NOMO-1 treated with dmso at 0.1 percent for 144 hours (cell line): ENCODE measurements at regions not wholly inside any gene's neighbourhood (a gene's known extent, or its start where the extent isn't known, plus 50 kb on each side); places are given as distances from the start of the nearest gene placed in this dataset.

ENCODE experiments used
- DNase-seq: peaks from one replicate; lab custom pipeline; 2025; ENCODE audit not compliant: unreplicated experiment; lab: John Stamatoyannopoulos, UW

DNA sequence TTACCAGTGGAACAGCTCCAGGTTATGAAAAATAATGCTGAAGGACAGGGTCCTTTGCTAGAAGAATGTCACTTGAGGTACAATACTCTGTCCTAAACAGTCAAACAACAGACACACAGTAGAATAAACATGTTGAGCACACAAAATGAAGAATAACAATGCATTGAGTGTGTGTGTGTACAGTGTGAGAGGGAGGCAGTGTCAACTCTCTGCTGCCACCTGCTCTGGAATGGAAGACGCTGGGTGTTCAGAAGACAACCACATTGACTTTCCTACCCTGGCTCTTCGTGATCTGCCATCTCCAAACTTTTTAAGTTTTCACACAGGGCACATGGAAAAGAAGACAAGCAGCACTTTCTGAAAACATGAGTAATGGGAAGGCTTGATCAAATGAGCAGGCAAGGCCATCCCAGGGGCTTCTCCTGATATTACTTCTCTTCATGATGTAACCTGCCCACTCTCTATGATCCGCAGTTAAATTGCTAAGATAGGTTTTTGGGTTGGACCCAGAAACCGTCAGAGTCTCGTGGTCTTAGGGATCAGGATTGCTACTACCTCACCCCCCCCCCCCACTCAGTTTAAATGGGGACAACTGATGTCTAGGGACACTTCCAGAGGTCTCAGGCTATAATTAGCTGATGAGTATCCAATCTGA lies 533.2 kb upstream of the TNP1 start:
- no peak for DNase-seq

GRCh38 chr2:217387776-217388387 lies 528.0 kb upstream of the TNP1 start:
- no peak for DNase-seq

DNA sequence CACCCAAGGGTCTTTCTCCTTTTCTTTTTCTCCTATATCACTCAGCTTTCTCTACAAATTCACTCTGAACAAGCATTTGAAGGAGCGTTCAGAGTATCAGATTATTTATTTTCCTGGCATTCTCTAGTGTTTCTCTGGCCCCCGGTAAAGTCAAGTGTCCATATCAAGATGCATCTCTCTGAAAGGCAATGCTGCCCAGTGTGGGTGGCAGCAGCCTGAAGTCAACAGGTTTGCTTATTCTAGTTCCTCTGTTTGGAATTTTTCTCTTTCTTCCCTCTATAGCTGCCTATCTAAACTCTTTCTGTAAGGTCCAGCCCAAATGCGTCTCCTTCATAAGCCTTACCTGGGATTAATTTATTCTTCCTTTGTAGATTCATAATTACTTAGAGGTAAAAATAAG lies 526.2 kb upstream of the TNP1 start:
- no peak for DNase-seq

DNA sequence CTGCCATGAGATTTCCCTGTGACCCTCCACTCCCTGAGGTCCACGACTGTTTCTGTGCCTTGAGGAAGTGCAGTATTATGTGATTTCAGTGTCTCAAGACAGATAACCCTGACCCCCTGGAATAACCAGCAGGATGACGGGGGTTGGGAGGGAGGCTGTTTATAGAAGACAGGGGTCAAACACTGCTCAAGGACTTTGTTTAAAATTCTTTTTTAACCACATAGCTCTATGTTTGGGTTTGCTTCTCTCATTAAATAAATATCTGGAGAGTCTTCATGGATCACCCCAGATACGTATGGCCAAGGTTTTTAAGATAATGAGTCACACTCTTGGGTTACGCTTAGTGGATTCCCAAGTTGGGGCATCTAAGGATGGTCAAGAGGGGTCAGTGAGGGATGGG lies 523.8 kb upstream of the TNP1 start:
- DNase-seq = no peak

DNA sequence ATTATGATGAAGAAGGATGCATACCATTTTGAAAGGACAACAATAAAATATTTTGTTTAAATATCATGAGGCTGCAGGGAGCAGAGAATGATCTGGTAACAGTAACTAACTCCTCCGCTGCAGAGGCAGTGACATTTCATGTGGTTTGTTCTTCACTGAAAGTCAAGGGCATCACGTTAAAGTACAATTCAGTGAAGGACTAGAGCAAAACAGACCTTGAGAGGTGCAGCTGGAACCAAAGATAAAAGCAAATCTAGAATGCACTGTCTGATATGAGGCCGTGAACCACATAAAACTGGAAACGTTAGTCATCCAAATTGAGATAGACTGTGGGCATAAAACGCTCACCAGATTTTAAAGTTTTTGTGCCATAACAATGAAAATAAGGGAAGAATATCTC lies 522.9 kb upstream of the TNP1 start:
- no peak for DNase-seq

GRCh38 chr2:217379807-217380206 lies 519.9 kb upstream of the TNP1 start:
- no peak for DNase-seq

DNA sequence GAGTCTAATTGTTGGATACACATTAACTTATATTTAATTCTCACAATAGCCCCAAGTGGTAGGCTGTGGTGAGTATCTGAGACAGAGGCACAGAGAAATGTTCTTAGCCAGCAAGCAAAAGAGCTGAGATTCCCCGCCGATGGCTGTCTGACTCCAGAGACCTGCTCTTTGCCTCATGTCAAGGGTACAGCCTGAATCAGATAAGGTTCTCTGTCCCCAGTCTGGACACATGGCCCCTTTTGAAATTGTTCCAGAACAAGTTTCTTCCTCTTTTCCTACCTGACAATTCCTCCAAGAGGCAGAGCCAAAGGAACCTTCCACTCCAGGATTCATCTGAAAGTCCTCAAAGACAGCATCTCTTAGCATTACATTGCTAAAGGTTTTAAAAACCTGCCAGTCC lies 512.9 kb upstream of the TNP1 start:
- no peak for DNase-seq

DNA sequence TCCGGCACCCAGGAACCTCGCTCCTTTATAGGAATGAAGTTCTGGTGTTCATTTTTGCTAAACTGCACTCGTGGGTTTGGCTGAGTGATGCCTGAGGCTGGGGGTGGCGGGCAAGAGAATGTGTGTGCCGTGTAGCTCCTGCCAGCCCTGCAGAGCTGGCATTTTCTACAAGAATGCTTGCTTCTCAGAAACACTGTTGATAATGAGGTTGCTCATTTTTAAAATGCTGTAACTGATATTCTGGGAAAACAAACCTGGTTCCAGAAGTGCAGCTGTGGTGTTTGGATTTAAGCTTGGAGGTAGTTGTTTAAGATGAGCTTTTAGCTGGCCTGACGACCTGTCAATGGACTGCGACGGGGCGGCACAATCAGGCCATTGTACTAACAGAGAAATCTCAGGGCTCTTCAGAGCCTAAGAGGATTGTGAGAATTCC lies 511.9 kb upstream of the TNP1 start:
- DNase-seq = no peak

- no peak for DNase-seq
Measured at GRCh38 chr2:217370391-217370790, 510.5 kb upstream of the TNP1 start.

GRCh38 chr2:217367464-217367863 lies 507.6 kb upstream of the TNP1 start:
- DNase-seq = no peak

GRCh38 chr2:217366966-217367365 lies 507.1 kb upstream of the TNP1 start:
- DNase-seq = no peak

GRCh38 chr2:217366266-217366895 lies 506.5 kb upstream of the TNP1 start:
- no peak for DNase-seq

DNA sequence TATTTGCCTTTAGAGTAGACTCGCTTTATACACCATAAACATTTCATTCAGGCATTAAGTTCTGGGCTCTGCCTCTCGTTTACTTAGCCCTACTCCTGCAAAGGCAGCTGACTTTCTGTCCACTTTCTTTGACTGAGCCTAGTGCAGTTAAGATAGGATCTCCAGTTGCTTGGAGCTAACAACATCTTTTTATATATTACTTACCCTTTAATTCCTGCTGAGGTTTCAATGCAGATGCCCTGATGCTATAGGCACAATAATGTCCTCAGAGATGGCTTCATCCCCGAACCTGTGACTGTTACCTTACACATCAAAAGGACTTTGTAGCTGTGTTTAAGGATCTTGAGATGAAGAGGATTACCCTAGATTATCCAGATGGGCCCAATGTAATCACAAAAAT lies 505.8 kb upstream of the TNP1 start:
- DNase-seq = no peak

DNA sequence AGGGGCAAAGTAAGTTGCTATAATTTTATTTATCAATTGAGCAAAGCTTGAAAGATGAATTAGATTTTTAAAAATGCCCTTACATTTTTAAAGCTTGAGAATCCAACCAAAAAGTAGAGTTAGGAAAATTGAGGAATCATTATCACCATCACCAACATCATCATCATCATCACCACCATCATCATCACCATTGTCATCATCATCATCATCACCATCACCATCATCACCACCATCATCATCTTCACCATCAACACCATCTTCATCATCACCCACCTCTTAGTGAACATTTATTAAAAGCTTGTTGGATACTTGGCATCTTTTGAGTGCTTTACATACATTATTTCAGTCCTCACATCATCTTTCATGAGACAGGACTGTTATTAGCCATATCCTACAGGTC lies 504.4 kb upstream of the TNP1 start:
- no peak for DNase-seq

- DNase-seq = peak; percentile 48
Measured at GRCh38 chr2:217363470-217363869, 503.6 kb upstream of the TNP1 start.

DNA sequence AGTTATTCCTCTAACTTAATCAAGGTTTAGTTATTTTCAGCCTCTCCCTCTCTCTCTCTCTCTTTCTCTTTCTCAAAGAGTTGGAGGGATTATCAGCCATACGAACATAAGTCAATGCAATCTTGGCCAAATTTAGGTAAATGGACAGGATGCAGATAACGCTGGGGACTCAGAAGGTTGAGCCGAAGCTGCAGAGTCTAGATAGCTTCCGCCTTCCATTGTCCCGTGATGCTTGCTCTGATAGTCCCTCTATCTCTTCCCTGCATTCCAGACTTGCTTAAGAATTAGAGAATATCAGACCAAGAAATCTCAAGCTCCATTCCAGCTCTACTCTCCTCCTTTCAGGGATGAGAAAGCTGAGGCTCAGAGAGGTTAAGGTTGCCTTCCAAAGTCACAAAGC lies 502.8 kb upstream of the TNP1 start:
- DNase-seq = no peak

GRCh38 chr2:217362286-217362685 lies 502.4 kb upstream of the TNP1 start:
- no peak for DNase-seq

DNA sequence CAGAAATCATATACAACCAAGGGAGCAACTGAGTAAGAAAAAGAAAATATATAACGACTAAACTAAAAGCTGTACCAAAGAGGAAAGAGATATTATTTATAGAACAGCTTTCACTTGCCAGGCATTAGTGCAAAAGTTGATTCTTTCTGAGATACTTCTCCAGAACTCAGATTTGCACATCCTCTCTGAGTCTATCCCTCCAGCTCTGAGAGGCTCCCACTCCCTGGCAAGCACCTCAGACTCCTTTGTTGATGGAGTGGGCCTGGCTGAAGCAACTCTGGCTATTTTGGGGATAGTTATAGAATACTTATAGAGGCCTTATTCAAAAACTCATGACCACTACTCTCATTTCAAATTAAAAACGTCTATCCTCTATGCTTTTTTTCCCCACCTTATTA lies 501.6 kb upstream of the TNP1 start:
- DNase-seq = no peak

DNA sequence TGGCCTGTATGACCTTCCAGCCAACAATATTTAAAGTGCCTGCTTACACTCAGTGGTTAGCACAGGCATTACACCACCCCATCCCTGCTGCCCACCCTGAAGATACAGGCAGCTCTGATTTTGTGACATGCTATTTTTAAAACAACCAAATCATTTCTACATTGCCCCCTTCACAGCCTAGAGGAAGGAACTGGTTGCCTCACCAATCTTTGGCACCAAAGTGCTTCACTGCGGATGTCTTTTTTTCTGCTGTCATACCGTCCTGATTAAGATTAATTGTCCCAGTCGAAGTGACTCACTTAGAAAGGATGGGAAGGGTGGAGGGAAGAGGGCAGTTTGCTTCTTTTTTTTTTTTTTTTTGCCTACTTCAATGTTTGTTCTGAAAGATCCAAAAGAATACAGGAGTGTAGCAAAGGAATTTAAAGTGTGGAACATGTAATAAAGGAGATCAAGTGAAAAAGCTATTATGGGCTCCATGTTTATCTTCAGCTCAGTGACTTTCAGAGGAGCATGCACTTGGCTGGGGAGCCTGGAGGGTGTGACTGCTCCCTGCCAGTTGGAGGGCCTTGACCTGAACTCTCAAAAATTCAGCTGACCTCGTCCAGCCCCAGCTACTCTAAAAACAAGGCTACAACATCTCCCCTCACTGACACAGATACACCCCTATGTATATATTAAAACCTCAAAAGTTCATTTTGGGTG lies 501.1 kb upstream of the TNP1 start:
- DNase-seq = peak; percentile 94

DNA sequence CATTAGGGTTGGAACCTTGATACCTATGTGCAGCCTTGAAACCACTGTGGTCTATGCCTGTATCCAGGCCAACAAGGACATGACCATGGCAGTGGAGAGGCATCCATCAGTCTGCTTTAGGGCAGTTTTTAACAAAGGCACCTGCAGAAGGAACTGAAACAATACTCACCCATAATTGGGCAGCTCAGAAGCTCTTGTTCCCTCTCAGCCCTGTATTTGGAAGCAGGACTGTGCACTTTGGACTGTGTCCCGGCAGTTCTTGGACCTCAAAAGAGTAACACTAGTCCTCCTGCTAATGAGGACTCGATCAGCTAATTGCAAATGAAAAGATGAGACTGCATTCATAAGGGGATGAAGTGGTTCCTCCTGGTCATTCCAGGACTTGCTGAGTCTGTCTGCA lies 500.2 kb upstream of the TNP1 start:
- DNase-seq = peak; percentile 1

GRCh38 chr2:217357886-217358620 lies 498.2 kb upstream of the TNP1 start:
- DNase-seq = no peak
